IPS DF 6.9 (cell line): ENCODE measurements at regions not wholly inside any gene's neighbourhood (a gene's known extent, or its start where the extent isn't known, plus 50 kb on each side); places are given as distances from the start of the nearest gene placed in this dataset.

ENCODE experiments used
- DNase-seq: peaks from one replicate; pipeline ENCODE4 v3.0.0-alpha.2; 2013; ENCODE audit warnings: low read depth, low spot score
- H3K27ac ChIP-seq: one replicate; pipeline ENCODE4 v1.5.1; 2013; ENCODE audit warnings: low read length, control low read depth
- H3K27me3 ChIP-seq: 2 replicates; pipeline ENCODE4 v1.6.1; 2013; ENCODE audit warnings: mild to moderate bottlenecking, low read length; ENCODE audit not compliant: control insufficient read depth, insufficient read depth
- H3K36me3 ChIP-seq: 2 replicates; pipeline ENCODE4 v1.6.1; 2013; ENCODE audit warnings: low read length; ENCODE audit not compliant: control insufficient read depth, insufficient read depth
- H3K4me1 ChIP-seq: 2 replicates; pipeline ENCODE4 v1.6.1; 2013; ENCODE audit warnings: low read length; ENCODE audit not compliant: control insufficient read depth, insufficient read depth
- H3K4me3 ChIP-seq: 2 replicates; pipeline ENCODE4 v1.5.1; 2013; ENCODE audit warnings: mild to moderate bottlenecking, low read length
- H3K9me3 ChIP-seq: 2 replicates; pipeline ENCODE4 v1.6.1; 2013; ENCODE audit warnings: low read length, inconsistent platforms; ENCODE audit not compliant: control insufficient read depth, insufficient read depth
- WGBS: extraction: QIAGEN DNeasy Blood & Tissue Kit; methylation state at CpG from one replicate; pipeline ENCODE4 v1.1.7; 2013; ENCODE audit warnings: mixed read lengths, missing lambda C conversion rate; ENCODE audit not compliant: insufficient read length, insufficient coverage; 5-methylcytosine and 5-hydroxymethylcytosine counted together

GRCh38 chr2:53243430-53243829 lies 524.2 kb upstream of the CHAC2 start:
- Histone ChIP-seq H3K4me1 (no peaks in the 10 kb centered on the region), H3K4me3 (no peak overlapping the region), H3K27ac (no peak overlapping the region), H3K36me3 (no peaks in the 10 kb centered on the region), H3K9me3 (no peaks in the 10 kb centered on the region), H3K27me3 (no peaks in the 10 kb centered on the region)
- DNase-seq = no peak

- Histone ChIP-seq H3K27ac (no peak overlapping the region), H3K9me3 (no peaks in the 10 kb centered on the region), H3K27me3 (no peaks in the 10 kb centered on the region), H3K4me3 (no peak overlapping the region), H3K36me3 (no peaks in the 10 kb centered on the region), H3K4me1 (no peaks in the 10 kb centered on the region)
- DNase-seq = no peak
- WGBS = no CpG with 5 or more reads among the region's 3 CpGs
Observed at GRCh38 chr2:53242090-53242489, 525.5 kb upstream of the CHAC2 start.

DNA sequence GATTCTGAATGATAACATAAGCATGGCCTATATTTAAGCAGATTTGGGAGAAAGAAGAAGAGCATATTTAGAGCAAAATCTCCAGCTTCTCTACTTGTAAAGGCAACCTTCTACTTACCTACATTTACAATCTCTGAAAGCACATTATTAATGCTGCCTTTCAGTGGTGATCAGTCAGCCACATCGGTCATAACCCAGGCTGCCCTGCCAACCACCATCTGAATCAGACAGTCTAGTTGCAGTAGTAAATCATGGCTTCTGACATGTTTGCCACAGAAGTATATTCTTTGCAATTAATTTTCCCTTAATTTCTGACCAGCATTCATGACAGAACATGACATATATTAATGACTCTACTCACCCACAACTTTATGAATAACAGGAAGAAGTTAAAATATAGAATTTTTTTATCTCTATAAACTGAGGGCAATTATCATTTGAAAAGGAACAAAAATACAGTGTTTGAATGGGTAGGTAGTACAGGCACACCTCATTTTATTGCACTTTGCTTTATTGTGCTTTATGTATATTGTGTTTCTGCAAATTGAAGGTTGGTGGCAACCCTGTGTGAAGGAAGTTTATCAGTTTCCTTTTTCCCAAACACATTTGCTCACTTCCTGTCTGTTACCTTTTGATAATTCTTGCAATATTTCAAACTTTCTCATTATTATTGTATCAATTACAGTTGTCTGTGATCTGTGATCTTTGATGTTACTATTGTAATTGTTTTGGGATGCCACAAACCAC lies 531.6 kb upstream of the CHAC2 start:
- no peak overlapping the region for H3K27ac ChIP-seq
- WGBS = no CpG with 5 or more reads among the region's 1 CpG
- no peaks in the 10 kb centered on the region for H3K36me3 ChIP-seq
- no peak overlapping the region for H3K4me3 ChIP-seq
- no peaks in the 10 kb centered on the region for H3K9me3 ChIP-seq
- H3K27me3 ChIP-seq = no peaks in the 10 kb centered on the region
- DNase-seq = no peak
- H3K4me1 ChIP-seq = no peaks in the 10 kb centered on the region; the same call in 1 of the 2 replicates

GRCh38 chr2:53234548-53234903 lies 533.1 kb upstream of the CHAC2 start:
- Histone ChIP-seq H3K36me3 (no peaks in the 10 kb centered on the region), H3K9me3 (no peaks in the 10 kb centered on the region), H3K27me3 (no peaks in the 10 kb centered on the region), H3K4me1 (no peaks in the 10 kb centered on the region; the same call in 1 of the 2 replicates), H3K4me3 (no peak overlapping the region), H3K27ac (no peak overlapping the region)
- no CpG with 5 or more reads among the region's 1 CpG for WGBS
- peak; percentile 41 for DNase-seq

GRCh38 chr2:53233759-53234547 lies 533.7 kb upstream of the CHAC2 start:
- no peaks in the 10 kb centered on the region for H3K9me3 ChIP-seq
- no peak overlapping the region for H3K4me3 ChIP-seq
- DNase-seq = no peak
- H3K4me1 ChIP-seq = no peaks in the 10 kb centered on the region; the same call in 1 of the 2 replicates
- no CpG with 5 or more reads among the region's 4 CpGs for WGBS
- no peaks in the 10 kb centered on the region for H3K36me3 ChIP-seq
- H3K27me3 ChIP-seq = no peaks in the 10 kb centered on the region
- no peak overlapping the region for H3K27ac ChIP-seq

DNA sequence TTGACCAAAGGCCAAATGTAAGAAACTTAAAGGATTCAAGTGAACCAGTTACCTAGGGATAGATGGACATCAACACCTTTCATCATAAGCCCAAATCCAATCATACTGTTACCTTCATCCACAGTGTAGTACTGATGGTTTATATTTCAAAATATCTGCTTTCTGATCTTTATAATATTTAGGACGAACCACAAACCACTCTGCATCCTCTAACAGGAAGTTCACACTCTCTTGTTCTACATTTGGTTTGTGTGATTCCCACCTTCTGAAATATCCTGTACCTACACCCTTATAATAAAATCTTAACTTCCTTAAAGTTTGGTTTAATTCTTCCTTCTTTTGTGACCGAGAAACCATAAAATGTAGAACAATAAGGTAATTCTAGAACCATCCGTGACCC lies 535.7 kb upstream of the CHAC2 start:
- no CpG with 5 or more reads among the region's 3 CpGs for WGBS
- no peaks in the 10 kb centered on the region for H3K9me3 ChIP-seq
- no peaks in the 10 kb centered on the region for H3K36me3 ChIP-seq
- no peak overlapping the region for H3K4me3 ChIP-seq
- no peak for DNase-seq
- H3K27me3 ChIP-seq = no peaks in the 10 kb centered on the region
- H3K27ac ChIP-seq = no peak overlapping the region
- no peaks in the 10 kb centered on the region; the same call in 1 of the 2 replicates for H3K4me1 ChIP-seq

GRCh38 chr2:53230691-53231090 lies 536.9 kb upstream of the CHAC2 start:
- Histone ChIP-seq H3K27ac (no peak overlapping the region), H3K9me3 (no peaks in the 10 kb centered on the region), H3K4me1 (no peaks in the 10 kb centered on the region; the same call in 1 of the 2 replicates), H3K27me3 (no peaks in the 10 kb centered on the region), H3K36me3 (no peaks in the 10 kb centered on the region), H3K4me3 (no peak overlapping the region)
- no peak for DNase-seq
- no CpG with 5 or more reads among the region's 2 CpGs for WGBS

DNA sequence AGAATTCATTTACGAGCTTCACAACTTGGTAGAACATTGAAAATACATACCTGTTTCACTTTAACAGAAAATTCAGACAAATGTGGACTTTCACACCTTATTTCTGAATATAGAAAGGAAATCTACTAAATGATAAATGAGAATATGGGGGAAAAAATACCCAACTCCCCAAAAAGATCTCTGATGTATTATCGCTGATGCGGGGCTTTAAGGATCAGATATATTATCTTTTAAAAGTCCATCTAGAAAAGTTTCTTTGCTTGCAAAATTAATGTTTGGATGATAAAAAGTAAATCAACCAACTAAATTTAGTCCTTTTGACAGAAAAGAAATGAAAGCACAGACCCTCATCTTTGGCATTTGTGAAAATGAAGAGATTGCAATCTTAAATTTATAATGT lies 540.1 kb upstream of the CHAC2 start:
- no peak for DNase-seq
- WGBS = no CpG with 5 or more reads among the region's 3 CpGs

DNA sequence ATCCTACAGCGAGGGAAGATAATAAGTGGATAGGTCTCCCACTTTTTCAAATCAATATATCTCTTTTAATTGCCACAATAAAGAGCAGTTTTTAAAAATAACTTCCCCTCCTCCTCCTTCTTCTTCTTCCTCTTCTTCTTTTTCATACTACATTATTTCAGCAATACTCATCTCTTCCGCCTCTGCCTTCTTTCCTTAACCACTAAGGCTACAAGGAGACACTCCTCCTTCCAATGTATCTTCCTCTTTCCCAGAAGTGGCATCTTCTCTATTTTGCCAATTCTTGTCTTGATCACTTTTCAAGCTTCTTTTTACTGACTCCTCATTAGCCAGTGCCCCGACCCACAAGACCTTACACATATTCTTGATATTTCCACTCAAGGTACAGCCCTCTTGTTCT lies 546.6 kb upstream of the CHAC2 start:
- Histone ChIP-seq H3K9me3 (no peaks in the 10 kb centered on the region), H3K4me1 (no peaks in the 10 kb centered on the region), H3K4me3 (no peak overlapping the region), H3K27me3 (no peaks in the 10 kb centered on the region), H3K36me3 (no peaks in the 10 kb centered on the region), H3K27ac (no peak overlapping the region)
- 100% methylated on average over 1 of the region's 3 CpGs for WGBS
- no peak for DNase-seq

More for the DNA sequence above, 540.1 kb upstream of the CHAC2 start:
- no peaks in the 10 kb centered on the region for H3K36me3 ChIP-seq
- no peak overlapping the region for H3K4me3 ChIP-seq
- no peak overlapping the region for H3K27ac ChIP-seq
- H3K4me1 ChIP-seq = no peaks in the 10 kb centered on the region
- no peaks in the 10 kb centered on the region for H3K27me3 ChIP-seq
- H3K9me3 ChIP-seq = no peaks in the 10 kb centered on the region

GRCh38 chr2:53217250-53217649 lies 550.4 kb upstream of the CHAC2 start:
- Histone ChIP-seq H3K9me3 (no peaks in the 10 kb centered on the region), H3K27me3 (no peaks in the 10 kb centered on the region), H3K27ac (no peak overlapping the region), H3K36me3 (no peaks in the 10 kb centered on the region), H3K4me3 (no peak overlapping the region), H3K4me1 (no peaks in the 10 kb centered on the region)
- no peak for DNase-seq
- no CpG with 5 or more reads among the region's 2 CpGs for WGBS

DNA sequence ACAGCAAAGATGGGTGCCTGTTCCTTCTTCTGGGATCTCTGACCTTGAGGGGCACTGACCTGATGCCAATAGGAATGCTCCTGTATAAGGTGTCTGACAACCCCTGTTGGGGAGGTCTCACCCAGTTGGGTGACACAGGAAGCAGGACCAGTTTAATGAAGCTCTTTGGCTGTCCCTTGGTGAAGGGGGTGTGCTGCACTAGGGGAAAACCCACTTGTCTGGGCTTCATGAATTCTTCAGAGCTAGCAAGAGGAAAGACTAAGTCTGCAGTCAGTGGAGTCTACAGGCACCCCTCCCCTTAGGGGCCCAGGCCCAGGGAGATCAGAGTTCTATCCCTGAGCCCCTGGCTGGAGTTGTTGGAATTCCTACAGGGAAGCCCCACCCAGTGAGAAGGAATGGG lies 550.8 kb upstream of the CHAC2 start:
- Histone ChIP-seq H3K27ac (no peak overlapping the region), H3K9me3 (no peaks in the 10 kb centered on the region), H3K36me3 (no peaks in the 10 kb centered on the region), H3K27me3 (no peaks in the 10 kb centered on the region), H3K4me3 (no peak overlapping the region), H3K4me1 (no peaks in the 10 kb centered on the region)
- DNase-seq = no peak
